ENCODE measurements at regions not wholly inside any gene's neighbourhood (a gene's known extent, or its start where the extent isn't known, plus 50 kb on each side); places are given as distances from the start of the nearest gene placed in this dataset.

- no peaks in the 10 kb centered on the region for H3K4me1 Mint-ChIP-seq (ENCODE audit: low read depth)
- H3K9me3 Mint-ChIP-seq: no peaks in the 10 kb centered on the region
- CTCF ChIA-PET: no interaction called here
- no peak overlapping the region for H3K4me3 Mint-ChIP-seq
- no peaks in the 10 kb centered on the region for H3K27me3 Mint-ChIP-seq (ENCODE audit: low read depth)
- DNase-seq: no peak
- no peaks in the 10 kb centered on the region for H3K36me3 Mint-ChIP-seq (ENCODE audit: low read depth)
- intact Hi-C loops (cut with micrococcal nuclease): no loop called here
- no peak overlapping the region for H3K27ac Mint-ChIP-seq
Observed at GRCh38 chr5:173765661-173766060, 122.5 kb upstream of the CPEB4 start.

GRCh38 chr5:173767574-173768266 is 120.4 kb upstream of the CPEB4 start:
- intact Hi-C loops (cut with micrococcal nuclease): no loop called here
- Mint-ChIP-seq H3K4me1 (ENCODE audit: low read depth) (no peaks in the 10 kb centered on the region), H3K9me3 (no peaks in the 10 kb centered on the region), H3K27me3 (ENCODE audit: low read depth) (no peaks in the 10 kb centered on the region), H3K4me3 (no peak overlapping the region), H3K36me3 (ENCODE audit: low read depth) (no peaks in the 10 kb centered on the region), H3K27ac (no peak overlapping the region)
- CTCF ChIA-PET: no interaction called here
- DNase-seq: no peak

- Mint-ChIP-seq H3K4me3 (no peak overlapping the region), H3K27ac (no peak overlapping the region), H3K27me3 (ENCODE audit: low read depth) (no peaks in the 10 kb centered on the region), H3K4me1 (ENCODE audit: low read depth) (no peaks in the 10 kb centered on the region), H3K36me3 (ENCODE audit: low read depth) (no peaks in the 10 kb centered on the region), H3K9me3 (no peaks in the 10 kb centered on the region)
- intact Hi-C loops (cut with micrococcal nuclease): no loop called here
- CTCF ChIA-PET: no interaction called here
- DNase-seq: no peak
Observed at GRCh38 chr5:173768267-173768806, 119.8 kb upstream of the CPEB4 start.

- no peaks in the 10 kb centered on the region for H3K9me3 Mint-ChIP-seq
- no peak for DNase-seq
- no peaks in the 10 kb centered on the region for H3K27me3 Mint-ChIP-seq (ENCODE audit: low read depth)
- no peak overlapping the region for H3K4me3 Mint-ChIP-seq
- CTCF ChIA-PET: no interaction called here
- intact Hi-C loops (cut with micrococcal nuclease): no loop called here
- H3K4me1 Mint-ChIP-seq (ENCODE audit: low read depth): no peaks in the 10 kb centered on the region
- no peaks in the 10 kb centered on the region for H3K36me3 Mint-ChIP-seq (ENCODE audit: low read depth)
- H3K27ac Mint-ChIP-seq: no peak overlapping the region
Observed at GRCh38 chr5:173768891-173769290, 119.3 kb upstream of the CPEB4 start.

GRCh38 chr5:173770637-173771036 is 117.5 kb upstream of the CPEB4 start:
- Mint-ChIP-seq H3K36me3 (ENCODE audit: low read depth) (no peaks in the 10 kb centered on the region), H3K4me3 (no peak overlapping the region), H3K4me1 (ENCODE audit: low read depth) (no peaks in the 10 kb centered on the region), H3K27ac (no peak overlapping the region), H3K27me3 (ENCODE audit: low read depth) (no peaks in the 10 kb centered on the region), H3K9me3 (no peaks in the 10 kb centered on the region)
- intact Hi-C loops (cut with micrococcal nuclease): no loop called here
- CTCF ChIA-PET: interaction anchor here (0.9 kb wide), 1 partner anchor 15 kb away, joined by 4 read pairs; no protein-coding TSS in a partner anchor
- no peak for DNase-seq

DNA sequence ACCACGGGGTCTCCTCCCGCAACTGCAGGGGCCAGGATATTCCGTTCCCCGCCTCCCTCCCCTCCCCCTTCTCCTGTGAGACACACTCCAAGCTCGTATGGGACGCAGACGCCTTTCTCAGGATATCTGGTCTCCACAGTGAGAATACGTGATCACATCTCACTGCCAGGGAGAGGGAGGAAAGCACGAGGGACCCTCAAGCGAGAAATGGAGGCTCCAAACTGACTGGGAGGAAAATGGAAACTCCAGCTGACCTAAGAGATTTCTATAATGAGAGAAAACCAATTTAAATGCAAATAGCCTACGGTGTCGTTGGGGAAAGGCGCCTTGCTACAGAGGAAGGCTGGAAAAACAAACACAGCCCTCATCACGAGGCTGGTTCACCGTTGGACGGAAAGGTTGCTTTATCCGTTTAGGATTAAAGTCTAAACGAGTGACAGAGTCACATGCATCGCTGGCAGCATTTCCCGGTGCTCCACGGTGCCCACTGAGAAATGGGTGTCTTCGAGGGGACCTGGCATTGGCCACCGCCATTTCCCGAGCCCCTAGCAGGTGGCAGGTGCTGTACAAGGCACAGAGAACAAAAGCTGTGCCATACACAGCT is 116.9 kb upstream of the CPEB4 start:
- Mint-ChIP-seq H3K9me3 (no peaks in the 10 kb centered on the region), H3K27me3 (ENCODE audit: low read depth) (no peaks in the 10 kb centered on the region), H3K27ac (no peak overlapping the region), H3K4me1 (ENCODE audit: low read depth) (no peaks in the 10 kb centered on the region), H3K36me3 (ENCODE audit: low read depth) (no peaks in the 10 kb centered on the region), H3K4me3 (no peak overlapping the region)
- intact Hi-C loops (cut with micrococcal nuclease): no loop called here
- DNase-seq: no peak
- CTCF ChIA-PET: interaction anchor here (0.7 to 0.9 kb wide), 2 partner anchors 15 to 56 kb away, joined by 3 to 4 read pairs; no protein-coding TSS in a partner anchor

GRCh38 chr5:173771725-173772383 is 116.3 kb upstream of the CPEB4 start:
- no peaks in the 10 kb centered on the region for H3K27me3 Mint-ChIP-seq (ENCODE audit: low read depth)
- CTCF ChIA-PET: interaction anchor here (0.7 kb wide), 1 partner anchor 57 kb away, joined by 3 read pairs; no protein-coding TSS in a partner anchor
- H3K9me3 Mint-ChIP-seq: no peaks in the 10 kb centered on the region
- H3K36me3 Mint-ChIP-seq (ENCODE audit: low read depth): no peaks in the 10 kb centered on the region
- no peak overlapping the region for H3K4me3 Mint-ChIP-seq
- H3K27ac Mint-ChIP-seq: no peak overlapping the region
- intact Hi-C loops (cut with micrococcal nuclease): no loop called here
- no peaks in the 10 kb centered on the region for H3K4me1 Mint-ChIP-seq (ENCODE audit: low read depth)
- no peak for DNase-seq

DNA sequence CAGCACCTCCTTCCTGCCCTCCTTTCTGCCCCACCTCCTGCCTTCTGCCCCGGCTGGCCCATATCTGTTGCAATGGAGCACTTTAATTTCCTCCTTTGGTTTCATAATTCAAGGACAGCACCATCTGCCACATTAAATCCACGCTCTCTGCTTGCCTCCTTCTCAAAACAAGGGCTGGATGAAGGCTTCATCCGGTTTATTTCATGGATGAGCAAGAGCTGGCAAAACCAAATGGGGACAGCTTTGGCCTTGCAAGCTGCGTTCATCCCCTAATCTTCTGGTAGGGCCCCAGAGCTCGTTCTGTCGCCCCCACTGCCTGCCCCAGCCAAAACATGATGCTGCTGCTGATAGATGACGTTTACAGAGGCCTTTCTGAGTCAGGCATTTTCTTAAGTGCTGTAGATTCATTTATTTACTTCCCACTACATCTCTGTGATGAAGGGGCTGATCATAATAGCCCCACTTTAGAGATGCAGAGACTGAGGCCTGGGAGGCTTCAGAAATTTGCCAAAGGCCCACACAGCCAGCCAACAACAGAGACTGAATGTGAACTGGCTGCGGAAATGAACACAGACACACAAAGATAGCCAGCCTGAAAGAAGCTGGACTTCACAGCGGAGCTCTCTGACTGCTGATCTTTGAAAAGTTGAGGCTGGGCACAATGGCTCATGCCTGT is 115.6 kb upstream of the CPEB4 start:
- H3K4me1 Mint-ChIP-seq (ENCODE audit: low read depth): no peaks in the 10 kb centered on the region
- no peak overlapping the region for H3K4me3 Mint-ChIP-seq
- H3K36me3 Mint-ChIP-seq (ENCODE audit: low read depth): no peaks in the 10 kb centered on the region
- no peak for DNase-seq
- intact Hi-C loops (cut with micrococcal nuclease): no loop called here
- CTCF ChIA-PET: no interaction called here
- H3K9me3 Mint-ChIP-seq: no peaks in the 10 kb centered on the region
- no peaks in the 10 kb centered on the region for H3K27me3 Mint-ChIP-seq (ENCODE audit: low read depth)
- no peak overlapping the region for H3K27ac Mint-ChIP-seq

DNA sequence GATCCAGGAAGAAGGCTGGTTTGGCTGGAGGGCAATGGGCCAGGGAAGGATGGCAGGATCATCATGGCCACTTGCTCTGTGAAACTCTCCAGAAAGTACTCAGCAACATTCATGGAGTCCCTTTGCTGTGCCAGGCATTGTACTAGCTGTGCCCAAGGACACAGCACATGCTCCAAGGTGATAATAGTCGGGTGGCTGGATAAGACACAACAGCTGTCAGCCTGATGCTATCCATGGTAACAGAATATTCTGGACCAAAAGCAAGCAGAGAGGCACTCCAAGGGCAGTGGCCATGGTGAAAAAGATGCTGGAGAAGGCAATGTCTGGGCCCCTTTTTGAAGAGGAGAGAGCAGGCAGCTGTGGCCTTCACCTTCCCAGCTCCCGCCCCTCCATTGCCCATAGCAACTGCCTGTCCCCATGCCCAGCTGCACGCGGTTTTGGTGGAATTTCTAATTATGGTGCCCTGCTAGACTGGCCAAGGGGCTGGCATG is 113.8 kb upstream of the CPEB4 start:
- CTCF ChIA-PET: no interaction called here
- no peaks in the 10 kb centered on the region for H3K9me3 Mint-ChIP-seq
- H3K27me3 Mint-ChIP-seq (ENCODE audit: low read depth): no peaks in the 10 kb centered on the region
- no peak overlapping the region for H3K27ac Mint-ChIP-seq
- no peak for DNase-seq
- H3K4me3 Mint-ChIP-seq: no peak overlapping the region
- H3K36me3 Mint-ChIP-seq (ENCODE audit: low read depth): no peaks in the 10 kb centered on the region
- intact Hi-C loops (cut with micrococcal nuclease): loop anchor here (2.0 kb wide), 1 partner anchor 74 kb away; no protein-coding TSS in a partner anchor
- peaks cover 10% of the 10 kb centered on the region for H3K4me1 Mint-ChIP-seq (ENCODE audit: low read depth)

- Mint-ChIP-seq H3K36me3 (ENCODE audit: low read depth) (no peaks in the 10 kb centered on the region), H3K27me3 (ENCODE audit: low read depth) (no peaks in the 10 kb centered on the region), H3K4me1 (ENCODE audit: low read depth) (peaks cover 11% of the 10 kb centered on the region), H3K9me3 (no peaks in the 10 kb centered on the region), H3K27ac (no peak overlapping the region), H3K4me3 (no peak overlapping the region)
- intact Hi-C loops (cut with micrococcal nuclease): loop anchor here (2.0 kb wide), 1 partner anchor 73 kb away; no protein-coding TSS in a partner anchor
- no peak for DNase-seq
- CTCF ChIA-PET: interaction anchor here (1.5 kb wide), 1 partner anchor 9 kb away, joined by 4 read pairs; no protein-coding TSS in a partner anchor
Observed at GRCh38 chr5:173775261-173776197, 112.6 kb upstream of the CPEB4 start.

GRCh38 chr5:173777149-173777548 is 111.0 kb upstream of the CPEB4 start:
- no peak overlapping the region for H3K27ac Mint-ChIP-seq
- DNase-seq: no peak
- H3K9me3 Mint-ChIP-seq: no peaks in the 10 kb centered on the region
- H3K36me3 Mint-ChIP-seq (ENCODE audit: low read depth): no peaks in the 10 kb centered on the region
- peaks cover 20% of the 10 kb centered on the region for H3K4me1 Mint-ChIP-seq (ENCODE audit: low read depth)
- H3K4me3 Mint-ChIP-seq: no peak overlapping the region
- H3K27me3 Mint-ChIP-seq (ENCODE audit: low read depth): no peaks in the 10 kb centered on the region
- CTCF ChIA-PET: no interaction called here
- intact Hi-C loops (cut with micrococcal nuclease): no loop called here
